ENCODE measurements at regions not wholly inside any gene's neighbourhood (a gene's known extent, or its start where the extent isn't known, plus 50 kb on each side); places are given as distances from the start of the nearest gene placed in this dataset.

GRCh38 chr6:137290601-137291261 lies 71.5 kb upstream of the IFNGR1 start (continued):
- TF ChIP-seq MAFK (IDR thresholded peaks at IDR 0.05; ENCODE audit: low read depth, low read length) (no peak), ATF2 (IDR thresholded peaks at IDR 0.05; ENCODE audit: low read length) (no peak), TCF12 (IDR thresholded peaks at IDR 0.05; ENCODE audit: low read depth, low read length) (no peak), SAP30 (IDR thresholded peaks at IDR 0.05; ENCODE audit: insufficient read depth, insufficient replicate concordance, low read length) (no peak), CTCF (IDR thresholded peaks at IDR 0.05; ENCODE audit: control extremely low read depth in 1 of 3, insufficient read depth in 1 of 3, low read depth in 1 of 3, low read length in 3 of 3) (no peak)

Data from H1 (cell line).